K562 (cell line): ENCODE measurements at regions not wholly inside any gene's neighbourhood (a gene's known extent, or its start where the extent isn't known, plus 50 kb on each side); places are given as distances from the start of the nearest gene placed in this dataset.
"Not testable (repeated sequence)": the region's sequence is repeated elsewhere in the genome, so short reads cannot be mapped to it uniquely, and the experiment has no call there.

Source experiments
- ATAC-seq: fragments of 200-7000 bp; cut with Tn5 transposase; 3 replicates; pipeline ENCODE4 v1.9.1; 2020; ENCODE audit warnings: moderate library complexity
- BruUV-seq: library from RNA; stranded (reverse); fragments of 400-500 nt; replicated peaks from 2 replicates; lab custom pipeline; 2021; lab: Mats Ljungman, UMichigan
- CTCF ChIA-PET: fragments of 300-600 bp; formaldehyde crosslinking; extraction: SDS; loops from one replicate; lab custom pipeline; 2021; ENCODE audit warnings: low intra/inter-chr PET ratio; lab: Yijun Ruan, JAX
- POLR2A ChIA-PET: fragments of 300-600, 350-650 bp; sonication (Branson Sonifier 250); formaldehyde crosslinking; extraction: SDS; loops from one replicate; lab custom pipeline; 2021; ENCODE audit warnings: antibody characterized with exemption, inconsistent platforms; lab: Yijun Ruan, JAX
- DNase-seq, 4 experiments: peaks; one replicate each; pipeline versions ENCODE4 v3.0.0 to v3.0.0-alpha.2; 2011 to 2018; ENCODE audit warnings: low spot score in 3 of 4, mixed read lengths in 3 of 4; ENCODE audit errors: extremely low read depth in 1 of 4
- FAIRE-seq: peaks from 2 replicates; lab custom pipeline; 2011; peaks lifted over from hg19 to GRCh38; lab: Jason Lieb, UNC
- H2AFZ ChIP-seq: 2 replicates; pipeline ENCODE4 v1.6.0; 2011; ENCODE audit warnings: low read depth, low read length, control low read depth, inconsistent platforms
- H3K27ac ChIP-seq: fragments of 200-600 bp; 3 replicates; pipeline ENCODE4 v1.8.0; 2011; ENCODE audit warnings: low read depth, mild to moderate bottlenecking, control low read depth, inconsistent platforms, low read length, moderate library complexity, mixed read lengths; ENCODE audit errors: extremely low read depth
- H3K27me3 ChIP-seq, 2 experiments: fragments of 300-600 bp in 1 of 2; 2 replicates in 1 of 2; 3 replicates in 1 of 2; pipeline versions ENCODE4 v1.6.0 to v1.8.0; 2011; ENCODE audit warnings: inconsistent platforms in 2 of 2, low read length in 2 of 2, mild to moderate bottlenecking in 1 of 2, mixed read lengths in 1 of 2, moderate library complexity in 1 of 2; ENCODE audit not compliant: control insufficient read depth in 2 of 2, insufficient read depth in 2 of 2
- H3K36me3 ChIP-seq: fragments of 300-600 bp; 3 replicates; pipeline ENCODE4 v1.8.0; 2011; ENCODE audit warnings: mild to moderate bottlenecking, low read length, inconsistent platforms; ENCODE audit not compliant: control insufficient read depth, insufficient read depth
- H3K4me1 ChIP-seq, 2 experiments: fragments of 200-600 bp in 1 of 2; replicated peaks in 1 of 2; 2 replicates in 1 of 2; 3 replicates in 1 of 2; pipeline versions ENCODE4 v1.5.1 to v1.8.0; 2011; ENCODE audit warnings: inconsistent platforms in 2 of 2, low read length in 2 of 2, mild to moderate bottlenecking in 1 of 2, mixed read lengths in 1 of 2, moderate library complexity in 1 of 2; ENCODE audit not compliant: control insufficient read depth in 2 of 2, insufficient read depth in 2 of 2
- H3K4me2 ChIP-seq: 2 replicates; pipeline ENCODE4 v1.6.1; 2011; ENCODE audit warnings: low read length, control low read depth, inconsistent platforms, mixed read lengths; ENCODE audit not compliant: insufficient read depth
- H3K4me3 ChIP-seq: fragments of 200-600 bp; sonication (generic), shearing (Covaris generic); 2 replicates; pipeline ENCODE4 v1.5.1; 2016; ENCODE audit warnings: control low read depth, inconsistent platforms
- H3K79me2 ChIP-seq: fragments of 200-600 bp; 3 replicates; pipeline ENCODE4 v1.8.0; 2011; ENCODE audit warnings: low read length, inconsistent platforms; ENCODE audit not compliant: control insufficient read depth, insufficient read depth
- H3K9ac ChIP-seq, 2 experiments: 2 replicates each; pipeline versions ENCODE4 v1.6.0 to v1.6.1; 2011; ENCODE audit warnings: low read depth in 2 of 2, low read length in 2 of 2, control low read depth in 1 of 2, inconsistent platforms in 1 of 2, mild to moderate bottlenecking in 1 of 2, mixed read lengths in 1 of 2; ENCODE audit not compliant: insufficient read depth in 1 of 2
- H3K9me1 ChIP-seq: one replicate; pipeline ENCODE4 v1.6.0; 2011; ENCODE audit warnings: inconsistent platforms, mild to moderate bottlenecking, low read length, moderate library complexity; ENCODE audit not compliant: control insufficient read depth, insufficient read depth
- H3K9me3 ChIP-seq: replicated peaks from 2 replicates; pipeline ENCODE4 v1.5.1; 2011; ENCODE audit warnings: low read depth, low read length, inconsistent platforms; ENCODE audit not compliant: control insufficient read depth, insufficient read depth
- H4K20me1 ChIP-seq: replicated peaks from 2 replicates; pipeline ENCODE4 v1.6.1; 2011; ENCODE audit warnings: low read length, inconsistent platforms, mixed read lengths; ENCODE audit not compliant: control insufficient read depth, insufficient read depth
- CREB5 ChIP-seq: fragments of 250-450 bp; sonication (Bioruptor Pico); IDR thresholded peaks from 2 replicates; pipeline ENCODE4 v1.5.0; 2020; ENCODE audit warnings: mild to moderate bottlenecking
- EP400 ChIP-seq: fragments of 450-650 bp; IDR thresholded peaks from 2 replicates; pipeline ENCODE4 v1.6.1; 2017; ENCODE audit warnings: antibody characterized with exemption, mild to moderate bottlenecking, moderate library complexity
- HLTF ChIP-seq: fragments of 450-650 bp; IDR thresholded peaks from 2 replicates; pipeline ENCODE4 v1.6.1; 2016
- KLF16 ChIP-seq: IDR thresholded peaks from 2 replicates; pipeline ENCODE4 v1.6.1; 2016; ENCODE audit warnings: antibody characterized with exemption
- SMARCB1 ChIP-seq: IDR thresholded peaks from 2 replicates; pipeline ENCODE4 v1.6.1; 2011; ENCODE audit warnings: improper control_type of control experiment, low read depth; ENCODE audit not compliant: insufficient read length
- SNAPC5 ChIP-seq: fragments of 250-450 bp; sonication (Bioruptor Pico); IDR thresholded peaks from 2 replicates; pipeline ENCODE4 v1.8.0; 2021; ENCODE audit warnings: moderate library complexity, mild to moderate bottlenecking, inconsistent platforms
- SUPT5H ChIP-seq: fragments of 450-650 bp; IDR thresholded peaks from 2 replicates; pipeline ENCODE4 v1.6.1; 2016
- TAL1 ChIP-seq: fragments of 450-650 bp; IDR thresholded peaks from 2 replicates; pipeline ENCODE4 v1.6.1; 2016; ENCODE audit warnings: mild to moderate bottlenecking
- TFAP4 ChIP-seq: sonication (generic); formaldehyde crosslinking; IDR thresholded peaks from 2 replicates; pipeline ENCODE4 v1.8.0; 2022; ENCODE audit warnings: missing genetic modification reagents, mild to moderate bottlenecking, moderate library complexity, borderline replicate concordance
- XRCC4 ChIP-seq: IDR thresholded peaks from one replicate; pipeline ENCODE4 v1.6.1; 2011; ENCODE audit not compliant: insufficient read depth, insufficient read length; ENCODE audit errors: extremely low read depth
- ZFP91 ChIP-seq: sonication (generic); formaldehyde crosslinking; IDR thresholded peaks from 2 replicates; pipeline ENCODE4 v1.8.0; 2022; ENCODE audit warnings: mild to moderate bottlenecking, missing genetic modification reagents
- ZNF644 ChIP-seq: fragments of 200-800 bp; sonication (Bioruptor generic); IDR thresholded peaks from 2 replicates; pipeline ENCODE4 v1.6.1; 2016; ENCODE audit warnings: low read depth, missing genetic modification characterization, missing compliant biosample characterization
- ZNF778 ChIP-seq: fragments of 450-650 bp; formaldehyde crosslinking; IDR thresholded peaks from 2 replicates; pipeline ENCODE4 v1.4.0; 2020; ENCODE audit warnings: mild to moderate bottlenecking, moderate library complexity
- ZSCAN29 ChIP-seq: fragments of 450-650 bp; IDR thresholded peaks from 2 replicates; pipeline ENCODE4 v1.6.1; 2017
- ZZZ3 ChIP-seq: fragments of 450-650 bp; IDR thresholded peaks from 2 replicates; pipeline ENCODE4 v1.6.1; 2016; ENCODE audit warnings: antibody characterized with exemption, mild to moderate bottlenecking, moderate library complexity
- WGBS: fragments of 100-300 bp; shearing (Covaris generic); methylation state at CpG from one replicate; pipeline ENCODE4 v1.1.6; 2016; ENCODE audit warnings: low coverage, mixed read lengths; ENCODE audit not compliant: insufficient coverage; ENCODE audit errors: missing lambda C conversion rate; 5-methylcytosine and 5-hydroxymethylcytosine counted together
- in situ Hi-C: fragments of 300-500 bp; cut with MboI; formaldehyde crosslinking; loops from 4 replicates; pipeline ENCODE4 v1.15.0; 2018; ENCODE audit warnings: inconsistent platforms, mixed read lengths
- intact Hi-C: fragments of 100-400 bp; cut with micrococcal nuclease; formaldehyde crosslinking; loops from 2 replicates; pipeline ENCODE4 v1.14.2; 2022

GRCh38 chr12:63348556-63348955 is 197.6 kb upstream of the AVPR1A start:
- H3K27ac ChIP-seq = no peak overlapping the region
- H3K36me3 ChIP-seq = no peaks in the 10 kb centered on the region
- H3K9me3 ChIP-seq = no peaks in the 10 kb centered on the region
- DNase-seq = no peak
- no peak overlapping the region for H3K4me2 ChIP-seq
- TF ChIP-seq ZNF644 (tag) (no peak), ZFP91 (CRISPR knock-in tag) (no peak), SUPT5H (no peak), ZZZ3 (no peak), XRCC4 (no peak), SMARCB1 (no peak), HLTF (no peak), ZNF778 (CRISPR knock-in tag) (no peak), ZSCAN29 (no peak), EP400 (no peak), KLF16 (no peak), TFAP4 (CRISPR knock-in tag) (no peak), SNAPC5 (no peak), TAL1 (no peak), CREB5 (no peak)
- H3K9ac ChIP-seq = no peak overlapping the region
- POLR2A ChIA-PET = interaction anchor here (1.2 kb wide), 1 partner anchor 16 kb away, joined by 5 read pairs; no protein-coding TSS in a partner anchor
- no peaks in the 10 kb centered on the region for H3K4me1 ChIP-seq
- intact Hi-C loops (no loop called here), in situ Hi-C loops (no loop called here)
- H3K4me3 ChIP-seq = no peak overlapping the region
- H3K79me2 ChIP-seq = no peaks in the 10 kb centered on the region
- H3K9me1 ChIP-seq = no peaks in the 10 kb centered on the region
- H3K27me3 ChIP-seq = no peaks in the 10 kb centered on the region
- CTCF ChIA-PET = no interaction called here
- WGBS = 0% methylated on average over 3 of the region's 3 CpGs
- H4K20me1 ChIP-seq = no peaks in the 10 kb centered on the region
- FAIRE-seq = no peak
- no TSS peak for BruUV-seq
- ATAC-seq = no peak
- H2AFZ ChIP-seq = no peak overlapping the region

- FAIRE-seq, BruUV-seq, in situ Hi-C loops: not testable (repeated sequence)
These were observed 186.2 kb upstream of the AVPR1A start for GRCh38 chr12:63337158-63337557.

More at GRCh38 chr12:63337158-63337557, 186.2 kb upstream of the AVPR1A start:
- H3K4me3 ChIP-seq, CTCF ChIA-PET, DNase-seq, POLR2A ChIA-PET, H3K9me1 ChIP-seq, H3K9me3 ChIP-seq, H3K4me1 ChIP-seq, H3K36me3 ChIP-seq, ATAC-seq, H3K9ac ChIP-seq, H4K20me1 ChIP-seq, intact Hi-C loops, H3K27me3 ChIP-seq, H2AFZ ChIP-seq, H3K27ac ChIP-seq, H3K4me2 ChIP-seq, H3K79me2 ChIP-seq: not testable (repeated sequence)
- 0% methylated on average over 4 of the region's 4 CpGs for WGBS
